NCI-H1105 treated with DMSO at 0.1 percent for 48 hours (cell line): ENCODE measurements at regions not wholly inside any gene's neighbourhood (a gene's known extent, or its start where the extent isn't known, plus 50 kb on each side); places are given as distances from the start of the nearest gene placed in this dataset.

ENCODE experiments used
- DNase-seq: peaks from one replicate; lab custom pipeline; 2025; lab: John Stamatoyannopoulos, UW

GRCh38 chr10:131563411-131563810 lies 251.9 kb upstream of the TCERG1L start:
- DNase-seq, result no peak

- DNase-seq, result peak; percentile 44
Observed at GRCh38 chr10:131567279-131568162, 256.0 kb upstream of the TCERG1L start.

DNA sequence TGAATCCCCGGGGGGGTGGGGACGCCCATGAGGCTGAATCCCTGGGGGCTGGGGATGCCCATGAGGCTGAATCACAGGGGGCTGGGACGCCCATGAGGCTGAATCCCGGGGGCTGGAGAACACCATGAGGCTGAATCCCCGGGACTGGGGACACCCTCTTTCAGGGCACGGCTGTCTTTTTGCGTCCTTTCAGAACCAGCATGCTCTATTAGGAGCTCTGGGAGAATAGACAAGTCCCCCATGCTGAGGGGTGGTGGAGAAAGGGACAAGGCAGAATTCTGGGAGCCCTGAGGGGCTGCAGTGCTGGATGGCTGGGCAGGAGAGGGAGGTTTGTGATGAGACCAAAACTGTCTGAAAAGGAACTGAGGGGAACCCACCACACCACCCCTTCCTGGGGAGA lies 257.3 kb upstream of the TCERG1L start:
- no peak for DNase-seq

DNA sequence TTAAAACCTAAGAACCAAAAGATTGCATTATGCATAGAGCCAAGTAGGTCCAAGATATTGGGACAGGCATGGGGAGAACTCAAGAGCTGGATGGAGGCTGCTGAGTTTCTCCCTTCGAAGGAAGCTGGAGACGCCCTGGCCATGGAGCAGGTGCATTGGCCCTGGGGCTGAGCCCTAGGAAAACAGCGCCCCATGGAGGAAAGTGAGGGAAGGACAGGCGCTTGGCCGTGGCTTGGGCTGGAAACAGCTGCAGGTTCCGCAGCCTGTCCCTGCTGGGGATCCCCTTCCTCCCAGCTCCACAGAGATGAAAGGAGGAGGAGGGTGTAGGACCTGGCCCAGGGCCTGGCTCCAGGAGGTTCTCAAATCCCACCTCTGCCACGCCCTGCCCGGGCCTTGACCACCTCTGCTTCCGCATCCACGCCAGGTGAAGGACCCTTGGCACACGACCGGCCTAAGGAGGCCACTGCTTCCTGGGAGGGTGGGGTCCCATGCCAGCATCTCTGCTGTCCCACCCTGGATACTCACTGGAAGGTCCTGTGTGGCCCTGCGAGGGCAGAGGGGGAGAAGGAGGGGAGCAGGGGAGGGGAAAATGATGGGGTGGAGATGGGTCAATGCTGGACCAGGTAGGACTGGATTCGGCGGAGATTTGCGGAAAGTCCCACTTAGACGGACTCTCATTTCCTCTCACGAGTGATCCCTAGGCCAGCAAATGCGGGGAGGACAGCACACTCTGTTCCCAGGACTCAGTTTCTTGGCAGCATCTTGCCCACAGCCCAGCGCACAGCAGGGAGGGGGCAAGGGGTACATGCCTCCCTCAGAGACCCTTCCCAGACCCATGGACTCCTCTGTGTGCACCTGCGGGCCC lies 258.6 kb upstream of the TCERG1L start:
- DNase-seq, result no peak

DNA sequence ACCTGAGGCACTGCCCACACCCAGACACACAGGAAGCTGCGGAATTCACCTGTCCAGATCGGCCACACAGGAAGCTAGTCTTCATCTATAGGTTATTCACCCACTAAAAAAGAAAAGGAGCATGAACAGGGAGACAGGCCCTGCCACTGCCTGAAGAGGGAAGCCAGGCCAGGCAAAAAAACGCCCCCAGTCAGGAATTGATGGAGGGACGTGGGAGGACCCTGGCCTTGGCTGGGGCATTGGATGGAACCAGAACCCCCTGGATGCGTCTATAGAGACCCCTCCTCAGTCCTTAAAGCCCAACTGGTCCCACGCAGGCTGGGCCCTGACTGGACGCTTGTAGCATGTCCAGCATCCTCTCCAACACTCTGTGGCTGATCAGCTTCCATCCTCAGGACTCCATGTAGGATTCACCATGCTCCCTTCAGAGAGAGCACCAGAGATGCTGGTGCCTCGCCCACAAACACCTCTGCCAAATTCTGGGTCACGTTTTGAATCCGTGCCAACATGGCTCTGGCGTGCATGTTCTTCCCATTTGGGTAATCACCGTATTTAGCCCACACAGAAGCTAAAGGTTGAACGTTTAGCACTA lies 259.3 kb upstream of the TCERG1L start:
- no peak for DNase-seq

DNA sequence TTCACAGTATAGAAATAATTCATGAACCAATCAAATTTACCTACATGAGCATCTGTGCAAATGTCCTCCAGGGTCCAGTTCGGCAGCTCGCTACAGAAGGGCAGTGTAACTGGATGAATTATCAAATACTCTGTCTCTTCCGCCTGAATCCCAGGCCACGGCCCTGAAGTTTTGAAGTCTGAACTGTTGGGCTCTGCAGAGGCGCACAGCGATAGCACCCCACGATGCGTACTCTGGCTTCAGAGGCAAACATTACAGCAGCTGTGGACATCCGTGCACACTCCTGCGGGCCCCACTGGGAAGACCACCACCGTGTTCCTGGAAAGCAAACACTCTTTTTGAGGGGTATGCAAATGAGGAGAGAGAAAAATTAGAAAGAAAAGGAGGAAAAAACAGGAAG lies 259.8 kb upstream of the TCERG1L start:
- no peak for DNase-seq

DNA sequence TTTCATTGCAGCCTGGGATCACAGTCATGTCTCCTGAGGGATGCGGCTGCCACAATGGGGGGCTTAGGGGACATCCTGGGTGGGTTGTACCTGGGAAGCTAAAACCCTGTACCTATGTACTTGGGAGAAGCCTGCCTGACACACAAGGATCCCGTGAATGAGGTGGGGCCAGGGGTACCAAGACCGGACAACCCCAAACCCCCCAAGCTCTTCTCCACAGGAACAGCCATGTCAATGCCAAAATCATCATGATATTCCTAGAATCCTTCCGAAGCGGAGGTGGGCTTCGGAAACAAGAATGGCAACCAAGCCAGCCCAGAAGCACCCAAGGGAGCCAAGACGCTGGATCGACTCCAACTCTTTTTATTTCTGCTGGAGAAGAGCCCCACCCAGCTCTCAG lies 260.3 kb upstream of the TCERG1L start:
- DNase-seq, result no peak

DNA sequence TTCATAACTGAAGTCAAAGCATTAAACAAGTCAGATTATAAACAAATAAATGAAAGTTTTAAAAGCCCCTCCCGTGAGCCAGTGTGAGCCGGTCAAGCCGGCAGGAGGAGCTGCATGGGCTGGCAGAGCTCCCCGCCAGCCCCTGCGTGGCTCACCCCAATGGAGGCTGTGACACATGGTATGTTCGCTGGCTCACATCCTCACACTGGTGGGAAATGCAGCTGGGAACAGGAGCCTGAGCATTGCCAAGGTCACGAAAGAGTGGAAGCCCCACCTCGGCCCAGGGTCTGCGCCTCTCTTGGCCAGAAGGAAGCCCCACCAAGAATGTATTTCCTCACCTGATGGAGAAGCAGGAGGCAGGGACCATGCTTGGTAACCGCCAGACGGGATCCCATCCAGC lies 261.7 kb upstream of the TCERG1L start:
- DNase-seq, result no peak

DNA sequence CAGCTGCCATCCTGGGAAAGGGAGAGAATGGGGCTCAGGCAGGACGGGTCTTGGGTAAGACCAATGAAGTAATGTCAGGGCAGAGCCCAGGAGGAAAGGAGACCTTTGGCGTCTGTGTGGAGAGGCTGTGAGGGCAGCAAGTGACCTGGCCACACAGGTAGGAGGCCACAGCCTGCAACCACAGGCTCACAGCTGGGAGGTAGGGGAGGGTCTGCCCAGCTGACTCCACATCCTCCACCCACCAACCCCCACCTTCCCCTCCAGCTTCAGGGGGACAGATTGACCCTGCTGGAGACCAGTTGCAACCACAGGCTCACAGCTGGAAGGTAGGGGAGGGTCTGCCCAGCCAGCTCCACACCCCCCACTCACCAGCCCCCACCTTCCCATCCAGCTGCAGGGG lies 262.2 kb upstream of the TCERG1L start:
- DNase-seq, result no peak

DNA sequence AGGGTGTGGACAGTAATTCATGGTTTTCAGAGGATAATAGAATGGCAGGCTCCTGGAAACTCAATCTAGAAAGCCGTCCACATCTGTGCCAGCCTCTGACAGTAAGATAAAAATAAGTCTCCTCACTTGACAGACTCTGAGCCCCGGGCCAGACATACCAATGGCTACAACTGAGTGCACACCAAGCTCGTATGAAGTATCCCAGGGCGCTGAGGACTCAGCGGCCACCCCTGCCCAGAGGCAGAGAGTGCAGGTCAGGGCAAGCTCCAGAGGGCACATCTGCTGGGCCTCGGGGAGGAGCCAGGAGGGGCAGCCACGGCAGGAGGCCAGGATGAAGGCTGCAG lies 262.8 kb upstream of the TCERG1L start:
- DNase-seq, result no peak

GRCh38 chr10:131574707-131575430 lies 263.3 kb upstream of the TCERG1L start:
- DNase-seq, result no peak

DNA sequence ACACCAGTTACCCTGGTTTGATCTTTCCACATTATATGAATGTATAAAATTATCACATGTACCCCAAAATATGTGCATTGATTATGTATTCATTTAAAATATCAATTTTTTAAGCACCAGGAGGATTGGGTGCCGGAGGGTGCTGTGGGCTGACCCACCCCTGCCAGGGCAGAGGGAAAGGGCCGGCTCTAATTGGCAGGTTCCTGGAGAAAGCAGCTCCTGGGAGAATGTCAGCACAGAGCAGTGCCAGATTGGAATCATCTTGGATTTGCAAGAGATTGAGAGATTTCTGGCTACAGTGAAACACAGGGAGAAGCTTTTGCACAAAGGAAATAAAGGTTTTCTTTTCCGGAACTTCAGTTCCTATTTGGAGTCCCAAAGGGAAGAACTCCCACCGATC lies 264.4 kb upstream of the TCERG1L start:
- no peak for DNase-seq

DNA sequence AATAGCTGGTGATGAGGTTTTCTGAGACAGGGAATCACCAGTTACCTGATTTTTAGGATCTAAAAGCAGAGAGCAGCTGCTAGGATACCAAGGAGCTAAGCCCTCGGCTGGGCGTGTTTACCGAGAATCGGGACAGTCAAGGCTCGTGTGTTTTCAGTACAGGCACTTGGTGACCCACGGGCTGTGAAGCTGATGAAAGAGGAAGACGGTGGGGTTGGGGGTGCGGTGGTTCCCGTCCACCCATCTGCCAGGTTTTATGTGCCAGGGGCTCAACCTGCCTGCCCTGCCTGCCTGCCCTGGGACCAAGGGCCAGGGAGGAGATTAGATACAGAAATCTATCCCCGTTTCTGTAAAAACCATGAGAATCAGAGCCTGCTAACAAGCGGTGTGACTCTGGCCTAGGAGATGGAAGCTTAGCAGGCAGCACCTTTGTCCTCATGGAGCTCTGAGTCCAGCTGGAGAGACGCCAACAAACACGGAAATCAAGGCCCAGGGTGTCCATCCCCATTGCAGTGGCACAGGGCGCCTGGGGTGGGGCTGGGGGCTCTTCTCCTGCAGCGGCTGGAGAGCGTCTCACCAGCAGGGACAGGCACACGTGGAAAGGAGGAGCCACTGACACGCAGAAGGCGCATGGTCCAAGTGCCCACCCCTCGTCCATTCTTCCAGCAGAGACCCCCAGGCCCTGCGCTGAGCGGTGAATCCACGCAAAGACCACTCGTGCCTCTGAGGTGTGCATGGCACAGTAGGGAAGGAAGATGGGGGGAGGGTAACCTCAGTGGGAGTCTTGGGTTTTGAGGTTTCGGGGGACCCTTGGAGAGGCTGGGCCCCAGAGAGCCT lies 265.0 kb upstream of the TCERG1L start:
- DNase-seq, result no peak

DNA sequence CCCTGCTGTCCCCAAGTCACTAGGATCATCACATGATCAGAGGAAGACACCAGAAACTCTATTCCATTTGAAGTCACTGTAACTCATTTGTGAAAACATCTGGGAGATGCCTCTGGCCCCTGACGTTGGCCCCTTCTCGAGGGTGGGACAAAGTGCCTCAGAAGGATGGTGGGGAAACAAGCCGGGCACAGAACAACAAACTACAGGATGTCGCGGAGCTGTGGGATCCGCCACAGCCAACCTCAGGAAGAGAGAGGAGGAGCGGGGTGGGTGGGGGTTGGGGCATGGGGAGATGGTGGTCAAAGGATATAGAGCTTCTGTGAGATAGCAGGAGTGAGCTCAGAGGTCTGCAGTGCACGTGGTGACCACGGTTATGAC lies 265.6 kb upstream of the TCERG1L start:
- DNase-seq, result no peak

GRCh38 chr10:131577786-131578471 lies 266.4 kb upstream of the TCERG1L start:
- no peak for DNase-seq

GRCh38 chr10:131578472-131578970 lies 267.0 kb upstream of the TCERG1L start:
- DNase-seq, result no peak

- no peak for DNase-seq
Observed at GRCh38 chr10:131579251-131580071, 267.9 kb upstream of the TCERG1L start.

GRCh38 chr10:131580076-131580652 lies 268.6 kb upstream of the TCERG1L start:
- no peak for DNase-seq

GRCh38 chr10:131580674-131581073 lies 269.2 kb upstream of the TCERG1L start:
- no peak for DNase-seq
